HCT116 (cell line): ENCODE measurements at regions not wholly inside any gene's neighbourhood (a gene's known extent, or its start where the extent isn't known, plus 50 kb on each side); places are given as distances from the start of the nearest gene placed in this dataset.

Experiments used
- ATAC-seq: fragments of 200-7000 bp; cut with Tn5 transposase; 2 replicates; pipeline ENCODE4 v1.9.1; 2020; ENCODE audit warnings: mild to moderate bottlenecking, moderate library complexity
- BruUV-seq: library from RNA; stranded (reverse); fragments of 400-500 nt; replicated peaks from 2 replicates; lab custom pipeline; 2021; lab: Mats Ljungman, UMichigan
- CTCF ChIA-PET: fragments of 300-600 bp; sonication (Branson Sonifier 250); formaldehyde crosslinking; loops from one replicate; lab custom pipeline; 2021; ENCODE audit warnings: antibody characterized with exemption; lab: Charles Lee
- POLR2A ChIA-PET: fragments of 300-600, 350-600 bp; sonication (Branson Sonifier 250); formaldehyde crosslinking; loops from one replicate; lab custom pipeline; 2021; ENCODE audit warnings: antibody characterized with exemption; lab: Charles Lee
- RAD21 ChIA-PET, 2 experiments: fragments of 300-600 bp; sonication (Branson Sonifier 250); formaldehyde crosslinking; loops; one replicate each; lab custom pipeline; 2023; ENCODE audit warnings: low total read pairs in 2 of 2; ENCODE audit not compliant: uncharacterized antibody in 2 of 2, unreplicated experiment in 2 of 2, low non-redundant PET in 1 of 2; lab: Charles Lee
- DNase-seq: peaks from one replicate; pipeline ENCODE4 v3.0.0-alpha.2; 2010; ENCODE audit warnings: low read depth, low spot score
- H2AFZ ChIP-seq: fragments of 200-600 bp; shearing (Covaris generic), sonication (generic); 2 replicates; pipeline ENCODE4 v1.6.1; 2017; ENCODE audit warnings: low read depth, mixed run types, mixed read lengths, antibody characterized with exemption, low read length; ENCODE audit not compliant: poor library complexity, severe bottlenecking
- H3K27ac ChIP-seq: 2 replicates; pipeline ENCODE4 v1.5.1; 2012; ENCODE audit warnings: low read depth, low read length
- H3K27me3 ChIP-seq: fragments of 200-600 bp; sonication (generic); 2 replicates; pipeline ENCODE4 v1.6.1; 2016; ENCODE audit warnings: mixed run types, low read length, mixed read lengths; ENCODE audit not compliant: insufficient read depth
- H3K36me3 ChIP-seq, 2 experiments: fragments of 200-500 bp in 1 of 2; fragments of 200-600 bp in 1 of 2; sonication (Bioruptor generic) in 1 of 2; sonication (generic) in 1 of 2; 2 replicates each; pipeline versions ENCODE4 v1.5.1 to v1.6.1; 2014 to 2016; ENCODE audit warnings: low read length in 2 of 2, inconsistent platforms in 1 of 2, mixed read lengths in 1 of 2, mixed run types in 1 of 2; ENCODE audit not compliant: insufficient read depth in 2 of 2, control insufficient read depth in 1 of 2
- H3K4me1 ChIP-seq, 2 experiments: fragments of 200-600 bp in 1 of 2; sonication (generic) in 1 of 2; 2 replicates each; pipeline versions ENCODE4 v1.5.1 to v1.6.1; 2012 to 2017; ENCODE audit warnings: low read length in 2 of 2, inconsistent platforms in 1 of 2, mild to moderate bottlenecking in 1 of 2, mixed read lengths in 1 of 2, mixed run types in 1 of 2, moderate library complexity in 1 of 2; ENCODE audit not compliant: insufficient read depth in 2 of 2, control insufficient read depth in 1 of 2
- H3K4me2 ChIP-seq: fragments of 200-600 bp; sonication (generic); 2 replicates; pipeline ENCODE4 v1.6.1; 2017; ENCODE audit warnings: mixed run types, low read length, mixed read lengths
- H3K4me3 ChIP-seq, 2 experiments: fragments of 200-600 bp in 1 of 2; sonication (generic) in 1 of 2; replicated peaks in 1 of 2; 2 replicates each; pipeline ENCODE4 v1.5.1; 2011 to 2016; ENCODE audit warnings: low read length in 2 of 2, control low read depth in 1 of 2, low read depth in 1 of 2, mild to moderate bottlenecking in 1 of 2, mixed read lengths in 1 of 2, mixed run types in 1 of 2
- H3K79me2 ChIP-seq: fragments of 200-600 bp; sonication (generic); 2 replicates; pipeline ENCODE4 v1.6.1; 2017; ENCODE audit warnings: mild to moderate bottlenecking, mixed run types, low read length, moderate library complexity, mixed read lengths; ENCODE audit not compliant: insufficient read depth
- H3K9ac ChIP-seq: fragments of 200-600 bp; sonication (generic); 2 replicates; pipeline ENCODE4 v1.6.1; 2016; ENCODE audit warnings: low read length, mixed read lengths
- H3K9me2 ChIP-seq: fragments of 200-600 bp; sonication (generic), shearing (Covaris generic); 2 replicates; pipeline ENCODE4 v1.6.1; 2017; ENCODE audit warnings: mixed run types, mild to moderate bottlenecking, moderate library complexity; ENCODE audit not compliant: insufficient read depth
- H3K9me3 ChIP-seq, 2 experiments: fragments of 200-500 bp in 1 of 2; fragments of 200-600 bp in 1 of 2; sonication (Bioruptor generic) in 1 of 2; sonication (generic) in 1 of 2; 2 replicates each; pipeline ENCODE4 v1.6.1; 2014 to 2017; ENCODE audit warnings: low read length in 2 of 2, mixed read lengths in 2 of 2, inconsistent platforms in 1 of 2, low read depth in 1 of 2, mild to moderate bottlenecking in 1 of 2, mixed run types in 1 of 2, moderate library complexity in 1 of 2; ENCODE audit not compliant: control insufficient read depth in 1 of 2, insufficient read depth in 1 of 2
- H4K20me1 ChIP-seq: fragments of 200-600 bp; sonication (generic), shearing (Covaris generic); 2 replicates; pipeline ENCODE4 v1.6.1; 2017; ENCODE audit warnings: mixed run types, mild to moderate bottlenecking, moderate library complexity; ENCODE audit not compliant: insufficient read depth
- CBX3 ChIP-seq: IDR thresholded peaks from 2 replicates; pipeline ENCODE4 v1.6.1; 2012; ENCODE audit warnings: low read depth
- ELF1 ChIP-seq: IDR thresholded peaks from 2 replicates; pipeline ENCODE4 v1.6.1; 2012; ENCODE audit warnings: low read depth, borderline replicate concordance
- EZH2phosphoT487 ChIP-seq: fragments of 200-600 bp; IDR thresholded peaks from 2 replicates; pipeline ENCODE4 v1.6.1; 2018; ENCODE audit warnings: antibody characterized with exemption, borderline replicate concordance
- FOSL1 ChIP-seq: IDR thresholded peaks from 2 replicates; pipeline ENCODE4 v1.6.1; 2012; ENCODE audit warnings: low read depth
- POLR2A ChIP-seq: IDR thresholded peaks from 2 replicates; pipeline ENCODE4 v1.7.0; 2011; ENCODE audit warnings: borderline replicate concordance; ENCODE audit not compliant: insufficient read depth, insufficient read length; ENCODE audit errors: extremely low read depth
- RAD21 ChIP-seq: IDR thresholded peaks from 2 replicates; pipeline ENCODE4 v1.6.1; 2012; ENCODE audit warnings: low read depth, mild to moderate bottlenecking
- TCF7L2 ChIP-seq: IDR thresholded peaks from 2 replicates; pipeline ENCODE4 v1.7.0; 2011; ENCODE audit warnings: borderline replicate concordance, inconsistent platforms; ENCODE audit not compliant: insufficient read depth, insufficient read length; ENCODE audit errors: extremely low read depth
- intact Hi-C: fragments of 100-400 bp; cut with micrococcal nuclease; formaldehyde crosslinking; loops from 2 replicates; pipeline ENCODE4 v1.10.0; 2022
- TF ChIP-seq, protein P1 (sequence below): IDR thresholded peaks from 2 replicates; pipeline ENCODE4 v1.6.1; 2011; ENCODE audit warnings: mild to moderate bottlenecking, low read length, moderate library complexity; ENCODE audit not compliant: insufficient replicate concordance; ENCODE audit errors: extremely low read depth
- TF ChIP-seq, protein P2 (sequence below), 3 experiments: fragments of 200-600 bp in 1 of 3; sonication (generic) in 1 of 3; IDR thresholded peaks in 2 of 3; conservative IDR thresholded peaks in 1 of 3; 2 replicates each; pipeline ENCODE4 v1.5.1; 2012 to 2017; ENCODE audit warnings: low read depth in 2 of 3, low read length in 2 of 3, antibody characterized with exemption in 1 of 3, borderline replicate concordance in 1 of 3, control low read depth in 1 of 3, mild to moderate bottlenecking in 1 of 3, mixed read lengths in 1 of 3, mixed run types in 1 of 3, moderate library complexity in 1 of 3; ENCODE audit not compliant: insufficient read depth in 1 of 3
- TF ChIP-seq, protein P3 (sequence below): IDR thresholded peaks from 2 replicates; pipeline ENCODE4 v1.6.1; 2012; ENCODE audit warnings: low read depth
- TF ChIP-seq, protein P4 (sequence below): IDR thresholded peaks from 2 replicates; pipeline ENCODE4 v1.6.1; 2012

DNA sequence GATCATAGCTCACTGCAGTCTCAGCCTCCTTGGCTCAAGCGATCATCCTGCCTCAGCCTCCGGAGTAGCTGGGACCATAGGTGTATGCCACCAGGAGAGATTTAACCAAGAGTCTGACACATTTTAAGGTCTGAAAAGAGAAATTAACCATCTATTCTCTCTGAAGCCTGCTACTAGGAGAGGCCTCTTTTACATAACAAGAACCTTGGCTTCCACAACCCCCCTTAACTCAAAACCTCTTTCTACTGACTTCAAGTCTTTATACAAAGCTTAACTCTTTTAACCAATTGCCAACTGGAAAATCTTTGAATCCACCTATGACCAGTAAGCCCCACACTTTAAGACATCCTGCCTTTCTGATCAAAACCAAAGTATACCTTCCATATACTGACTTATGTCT is 279.9 kb upstream of the CELF4 start:
- Histone ChIP-seq H4K20me1 (no peaks in the 10 kb centered on the region), H3K36me3 (no peaks in the 10 kb centered on the region), H3K27me3 (no peaks in the 10 kb centered on the region), H3K4me2 (no peak overlapping the region), H3K9ac (no peak overlapping the region), H3K4me1 (no peaks in the 10 kb centered on the region), H3K4me3 (no peak overlapping the region), H3K27ac (no peak overlapping the region), H3K79me2 (no peaks in the 10 kb centered on the region), H3K9me3 (no peaks in the 10 kb centered on the region; a peak in 1 of 4 replicates), H3K9me2 (no peaks in the 10 kb centered on the region), H2AFZ (no peak overlapping the region)
- no peak for ATAC-seq
- POLR2A ChIA-PET: no interaction called here
- no peak for DNase-seq
- RAD21 ChIA-PET: no interaction called here
- CTCF ChIA-PET: no interaction called here
- TF ChIP-seq RAD21: no peak
- TF ChIP-seq ELF1: no peak
- intact Hi-C loops: no loop called here
- no TSS peak for BruUV-seq

DNA sequence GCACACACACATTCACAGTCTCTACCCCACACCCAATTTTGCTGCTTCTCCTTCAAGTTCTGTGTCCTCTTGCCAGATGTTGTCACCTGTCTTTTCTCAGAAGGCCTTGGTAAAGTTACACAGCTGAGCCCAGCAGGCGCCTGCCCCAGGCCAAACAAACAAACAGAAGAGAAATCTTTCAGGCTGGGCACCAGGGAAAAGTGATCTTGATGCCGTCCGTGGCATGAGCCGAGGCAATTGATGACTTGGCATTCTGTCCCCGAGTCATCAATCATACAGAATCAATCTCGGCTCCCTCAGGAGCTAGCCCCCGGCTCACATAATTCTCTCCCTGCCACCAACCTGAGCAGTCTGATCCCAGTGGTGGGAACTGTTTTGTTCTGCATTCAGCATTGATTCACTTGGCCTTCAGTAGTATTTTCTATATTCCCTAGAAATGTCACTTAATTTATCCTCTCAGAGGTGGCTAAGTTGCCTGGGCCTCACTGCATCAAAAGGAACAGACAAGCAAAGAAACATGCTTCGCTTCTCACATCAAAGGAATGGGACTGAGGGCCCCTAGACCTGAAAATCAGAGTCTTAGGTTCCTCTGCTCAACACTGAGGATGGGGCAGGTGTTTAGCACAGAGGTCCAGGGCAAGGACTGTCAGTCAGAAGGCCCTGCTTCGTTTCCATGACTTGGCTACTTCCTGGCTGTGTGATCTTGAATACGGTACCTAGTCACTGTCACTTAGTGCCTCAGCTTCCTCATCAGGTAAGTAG is 278.8 kb upstream of the CELF4 start:
- DNase-seq (no peak), ATAC-seq (no peak)
- no peak overlapping the region for H3K4me2 ChIP-seq
- H3K4me1 ChIP-seq: no peaks in the 10 kb centered on the region
- H3K27ac ChIP-seq: no peak overlapping the region
- H4K20me1 ChIP-seq: no peaks in the 10 kb centered on the region
- H3K36me3 ChIP-seq: no peaks in the 10 kb centered on the region
- POLR2A ChIA-PET: no interaction called here
- H3K9ac ChIP-seq: no peak overlapping the region
- no peaks in the 10 kb centered on the region for H3K27me3 ChIP-seq
- no peaks in the 10 kb centered on the region; a peak in 1 of 4 replicates for H3K9me3 ChIP-seq
- RAD21 ChIA-PET: no interaction called here
- no peak overlapping the region for H3K4me3 ChIP-seq
- intact Hi-C loops: no loop called here
- no peak overlapping the region for H2AFZ ChIP-seq
- BruUV-seq: no TSS peak
- CTCF ChIA-PET: no interaction called here
- H3K79me2 ChIP-seq: no peaks in the 10 kb centered on the region
- H3K9me2 ChIP-seq: no peaks in the 10 kb centered on the region
- TF ChIP-seq, protein P1, sequence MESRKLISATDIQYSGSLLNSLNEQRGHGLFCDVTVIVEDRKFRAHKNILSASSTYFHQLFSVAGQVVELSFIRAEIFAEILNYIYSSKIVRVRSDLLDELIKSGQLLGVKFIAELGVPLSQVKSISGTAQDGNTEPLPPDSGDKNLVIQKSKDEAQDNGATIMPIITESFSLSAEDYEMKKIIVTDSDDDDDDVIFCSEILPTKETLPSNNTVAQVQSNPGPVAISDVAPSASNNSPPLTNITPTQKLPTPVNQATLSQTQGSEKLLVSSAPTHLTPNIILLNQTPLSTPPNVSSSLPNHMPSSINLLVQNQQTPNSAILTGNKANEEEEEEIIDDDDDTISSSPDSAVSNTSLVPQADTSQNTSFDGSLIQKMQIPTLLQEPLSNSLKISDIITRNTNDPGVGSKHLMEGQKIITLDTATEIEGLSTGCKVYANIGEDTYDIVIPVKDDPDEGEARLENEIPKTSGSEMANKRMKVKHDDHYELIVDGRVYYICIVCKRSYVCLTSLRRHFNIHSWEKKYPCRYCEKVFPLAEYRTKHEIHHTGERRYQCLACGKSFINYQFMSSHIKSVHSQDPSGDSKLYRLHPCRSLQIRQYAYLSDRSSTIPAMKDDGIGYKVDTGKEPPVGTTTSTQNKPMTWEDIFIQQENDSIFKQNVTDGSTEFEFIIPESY: no peak
- TF ChIP-seq, protein P2, sequence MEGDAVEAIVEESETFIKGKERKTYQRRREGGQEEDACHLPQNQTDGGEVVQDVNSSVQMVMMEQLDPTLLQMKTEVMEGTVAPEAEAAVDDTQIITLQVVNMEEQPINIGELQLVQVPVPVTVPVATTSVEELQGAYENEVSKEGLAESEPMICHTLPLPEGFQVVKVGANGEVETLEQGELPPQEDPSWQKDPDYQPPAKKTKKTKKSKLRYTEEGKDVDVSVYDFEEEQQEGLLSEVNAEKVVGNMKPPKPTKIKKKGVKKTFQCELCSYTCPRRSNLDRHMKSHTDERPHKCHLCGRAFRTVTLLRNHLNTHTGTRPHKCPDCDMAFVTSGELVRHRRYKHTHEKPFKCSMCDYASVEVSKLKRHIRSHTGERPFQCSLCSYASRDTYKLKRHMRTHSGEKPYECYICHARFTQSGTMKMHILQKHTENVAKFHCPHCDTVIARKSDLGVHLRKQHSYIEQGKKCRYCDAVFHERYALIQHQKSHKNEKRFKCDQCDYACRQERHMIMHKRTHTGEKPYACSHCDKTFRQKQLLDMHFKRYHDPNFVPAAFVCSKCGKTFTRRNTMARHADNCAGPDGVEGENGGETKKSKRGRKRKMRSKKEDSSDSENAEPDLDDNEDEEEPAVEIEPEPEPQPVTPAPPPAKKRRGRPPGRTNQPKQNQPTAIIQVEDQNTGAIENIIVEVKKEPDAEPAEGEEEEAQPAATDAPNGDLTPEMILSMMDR (IDR thresholded peaks at IDR 0.05 in 2 of 3, conservative IDR thresholded peaks at IDR 0.05 in 1 of 3; ENCODE audit: borderline replicate concordance in 1 of 3, insufficient read depth in 1 of 3, low read depth in 2 of 3, low read length in 2 of 3): no peak
- TF ChIP-seq TCF7L2 (no peak), FOSL1 (no peak), CBX3 (no peak), POLR2A (no peak), EZH2phosphoT487 (no peak), ELF1 (no peak)
- TF ChIP-seq, protein P3, sequence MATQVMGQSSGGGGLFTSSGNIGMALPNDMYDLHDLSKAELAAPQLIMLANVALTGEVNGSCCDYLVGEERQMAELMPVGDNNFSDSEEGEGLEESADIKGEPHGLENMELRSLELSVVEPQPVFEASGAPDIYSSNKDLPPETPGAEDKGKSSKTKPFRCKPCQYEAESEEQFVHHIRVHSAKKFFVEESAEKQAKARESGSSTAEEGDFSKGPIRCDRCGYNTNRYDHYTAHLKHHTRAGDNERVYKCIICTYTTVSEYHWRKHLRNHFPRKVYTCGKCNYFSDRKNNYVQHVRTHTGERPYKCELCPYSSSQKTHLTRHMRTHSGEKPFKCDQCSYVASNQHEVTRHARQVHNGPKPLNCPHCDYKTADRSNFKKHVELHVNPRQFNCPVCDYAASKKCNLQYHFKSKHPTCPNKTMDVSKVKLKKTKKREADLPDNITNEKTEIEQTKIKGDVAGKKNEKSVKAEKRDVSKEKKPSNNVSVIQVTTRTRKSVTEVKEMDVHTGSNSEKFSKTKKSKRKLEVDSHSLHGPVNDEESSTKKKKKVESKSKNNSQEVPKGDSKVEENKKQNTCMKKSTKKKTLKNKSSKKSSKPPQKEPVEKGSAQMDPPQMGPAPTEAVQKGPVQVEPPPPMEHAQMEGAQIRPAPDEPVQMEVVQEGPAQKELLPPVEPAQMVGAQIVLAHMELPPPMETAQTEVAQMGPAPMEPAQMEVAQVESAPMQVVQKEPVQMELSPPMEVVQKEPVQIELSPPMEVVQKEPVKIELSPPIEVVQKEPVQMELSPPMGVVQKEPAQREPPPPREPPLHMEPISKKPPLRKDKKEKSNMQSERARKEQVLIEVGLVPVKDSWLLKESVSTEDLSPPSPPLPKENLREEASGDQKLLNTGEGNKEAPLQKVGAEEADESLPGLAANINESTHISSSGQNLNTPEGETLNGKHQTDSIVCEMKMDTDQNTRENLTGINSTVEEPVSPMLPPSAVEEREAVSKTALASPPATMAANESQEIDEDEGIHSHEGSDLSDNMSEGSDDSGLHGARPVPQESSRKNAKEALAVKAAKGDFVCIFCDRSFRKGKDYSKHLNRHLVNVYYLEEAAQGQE: no peak
- TF ChIP-seq, protein P4, sequence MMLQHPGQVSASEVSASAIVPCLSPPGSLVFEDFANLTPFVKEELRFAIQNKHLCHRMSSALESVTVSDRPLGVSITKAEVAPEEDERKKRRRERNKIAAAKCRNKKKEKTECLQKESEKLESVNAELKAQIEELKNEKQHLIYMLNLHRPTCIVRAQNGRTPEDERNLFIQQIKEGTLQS: no peak
